GM03348 (cell line): ENCODE measurements at regions not wholly inside any gene's neighbourhood (a gene's known extent, or its start where the extent isn't known, plus 50 kb on each side); places are given as distances from the start of the nearest gene placed in this dataset.

Experiments
- DNase-seq: peaks from one replicate; pipeline ENCODE4 v3.0.0; 2012; ENCODE audit warnings: low spot score

GRCh38 chr10:107913317-107914294 is 749.1 kb upstream of the SORCS1 start:
- no peak for DNase-seq

- DNase-seq: no peak
Observed at GRCh38 chr10:107901076-107901475, 736.6 kb upstream of the SORCS1 start.

- no peak for DNase-seq
Observed at GRCh38 chr10:107900131-107900530, 735.6 kb upstream of the SORCS1 start.

GRCh38 chr10:107899502-107900062 is 735.1 kb upstream of the SORCS1 start:
- DNase-seq: no peak

- no peak for DNase-seq
Observed at GRCh38 chr10:107899075-107899474, 734.6 kb upstream of the SORCS1 start.

GRCh38 chr10:107898392-107898791 is 733.9 kb upstream of the SORCS1 start:
- DNase-seq: no peak

- DNase-seq: no peak
Observed at GRCh38 chr10:107894516-107894915, 730.0 kb upstream of the SORCS1 start.

- DNase-seq: no peak
Observed at GRCh38 chr10:107889105-107889504, 724.6 kb upstream of the SORCS1 start.

- DNase-seq: no peak
Observed at GRCh38 chr10:107880185-107880584, 715.7 kb upstream of the SORCS1 start.

- no peak for DNase-seq
Observed at GRCh38 chr10:107873007-107873406, 708.5 kb upstream of the SORCS1 start.

GRCh38 chr10:107865691-107866090 is 701.2 kb upstream of the SORCS1 start:
- no peak for DNase-seq

- no peak for DNase-seq
Observed at GRCh38 chr10:107859065-107859464, 694.6 kb upstream of the SORCS1 start.

- DNase-seq: no peak
Observed at GRCh38 chr10:107856047-107856315, 691.5 kb upstream of the SORCS1 start.

GRCh38 chr10:107855301-107856046 is 691.0 kb upstream of the SORCS1 start:
- DNase-seq: no peak

- DNase-seq: no peak
Observed at GRCh38 chr10:107848726-107849360, 684.3 kb upstream of the SORCS1 start.

GRCh38 chr10:107847620-107848019 is 683.1 kb upstream of the SORCS1 start:
- no peak for DNase-seq

GRCh38 chr10:107834706-107835105 is 670.2 kb upstream of the SORCS1 start:
- DNase-seq: no peak

- DNase-seq: no peak
Observed at GRCh38 chr10:107831772-107832171, 667.3 kb upstream of the SORCS1 start.

GRCh38 chr10:107829161-107829560 is 664.7 kb upstream of the SORCS1 start:
- DNase-seq: no peak

GRCh38 chr10:107826171-107826570 is 661.7 kb upstream of the SORCS1 start:
- DNase-seq: no peak

GRCh38 chr10:107814865-107815487 is 650.5 kb upstream of the SORCS1 start:
- DNase-seq: peak; percentile 71
